ENCODE measurements at regions not wholly inside any gene's neighbourhood (a gene's known extent, or its start where the extent isn't known, plus 50 kb on each side); places are given as distances from the start of the nearest gene placed in this dataset.

DNA sequence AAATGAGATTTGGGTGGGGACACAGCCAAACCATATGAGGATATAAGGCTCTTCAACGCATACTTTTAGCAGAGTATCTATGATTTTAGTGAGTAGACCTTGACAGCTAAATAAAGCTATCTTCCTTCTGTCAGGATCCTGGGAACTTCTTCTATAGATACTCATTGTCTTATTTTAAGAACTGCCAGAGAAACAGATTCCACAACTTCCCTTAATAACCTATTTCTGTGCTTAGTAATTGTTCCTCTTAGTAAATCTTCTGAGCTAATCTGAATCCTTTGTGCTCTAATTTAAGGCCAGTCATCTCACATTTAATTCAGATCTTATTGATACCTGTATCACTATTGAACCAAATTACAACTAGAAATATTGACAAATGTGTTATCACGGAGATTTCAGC lies 64.0 kb upstream of the CEP85L start:
- Histone ChIP-seq H3K27ac (ENCODE audit: low read depth, low read length, poor library complexity, severe bottlenecking) (no peak overlapping the region), H3K9me2 (ENCODE audit: low read depth, low read length) (no peaks in the 10 kb centered on the region), H4K20me1 (ENCODE audit: insufficient read depth, low read length) (no peaks in the 10 kb centered on the region), H3K9me3 (ENCODE audit: low read length) (no peaks in the 10 kb centered on the region), H3K27me3 (ENCODE audit: insufficient read depth, low read length) (no peaks in the 10 kb centered on the region), H2AFZ (ENCODE audit: low read length) (no peak overlapping the region), H3K79me2 (ENCODE audit: insufficient read depth, low read length) (no peaks in the 10 kb centered on the region), H3K4me2 (ENCODE audit: low read length) (no peak overlapping the region), H3K4me1 (ENCODE audit: insufficient read depth, low read length, severe bottlenecking) (peaks cover 30% of the 10 kb centered on the region), H3K4me3 (ENCODE audit: low read depth, low read length, poor library complexity, severe bottlenecking) (no peak overlapping the region), H3K9ac (ENCODE audit: low read length) (no peak overlapping the region), H3F3A (ENCODE audit: insufficient read depth, low read length) (no peaks in the 10 kb centered on the region), H3K36me3 (ENCODE audit: insufficient read depth, low read length) (no peaks in the 10 kb centered on the region)
- TF ChIP-seq EZH2 (IDR thresholded peaks at IDR 0.05; ENCODE audit: borderline replicate concordance, low read length) (no peak), CTCF (IDR thresholded peaks at IDR 0.05; ENCODE audit: low read length) (no peak)

DNA sequence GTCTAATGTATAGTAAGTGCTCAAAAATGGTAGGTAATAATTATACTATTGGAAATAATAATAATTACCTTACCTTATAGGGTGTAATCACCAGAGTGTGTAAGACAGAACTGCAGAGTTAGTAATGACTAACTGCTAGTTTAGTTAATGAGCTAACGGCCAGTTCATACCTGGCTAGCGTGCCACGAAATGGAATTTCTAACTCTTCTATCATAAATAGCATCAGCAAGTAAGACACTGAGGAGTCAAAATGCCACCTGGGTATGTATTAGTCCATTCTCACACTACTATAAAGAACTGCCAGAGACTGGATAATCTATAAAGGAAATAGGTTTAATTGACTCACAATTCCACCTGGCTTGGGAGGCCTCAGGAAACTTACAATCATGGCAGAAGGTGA lies 63.4 kb upstream of the CEP85L start:
- H3K79me2 ChIP-seq (ENCODE audit: insufficient read depth, low read length) = no peaks in the 10 kb centered on the region
- no peak for TF ChIP-seq EZH2 (IDR thresholded peaks at IDR 0.05; ENCODE audit: borderline replicate concordance, low read length)
- TF ChIP-seq CTCF (IDR thresholded peaks at IDR 0.05; ENCODE audit: low read length) = no peak
- H2AFZ ChIP-seq (ENCODE audit: low read length) = no peak overlapping the region
- H3K4me2 ChIP-seq (ENCODE audit: low read length) = no peak overlapping the region
- H3K9ac ChIP-seq (ENCODE audit: low read length) = no peak overlapping the region
- no peaks in the 10 kb centered on the region for H4K20me1 ChIP-seq (ENCODE audit: insufficient read depth, low read length)
- H3K27ac ChIP-seq (ENCODE audit: low read depth, low read length, poor library complexity, severe bottlenecking) = no peak overlapping the region
- H3F3A ChIP-seq (ENCODE audit: insufficient read depth, low read length) = no peaks in the 10 kb centered on the region
- H3K27me3 ChIP-seq (ENCODE audit: insufficient read depth, low read length) = no peaks in the 10 kb centered on the region
- no peaks in the 10 kb centered on the region for H3K36me3 ChIP-seq (ENCODE audit: insufficient read depth, low read length)
- H3K9me3 ChIP-seq (ENCODE audit: low read length) = no peaks in the 10 kb centered on the region
- no peak overlapping the region for H3K4me3 ChIP-seq (ENCODE audit: low read depth, low read length, poor library complexity, severe bottlenecking)
- H3K9me2 ChIP-seq (ENCODE audit: low read depth, low read length) = no peaks in the 10 kb centered on the region
- H3K4me1 ChIP-seq (ENCODE audit: insufficient read depth, low read length, severe bottlenecking) = peaks cover 31% of the 10 kb centered on the region

- H2AFZ ChIP-seq (ENCODE audit: low read length) = no peak overlapping the region
Measured at GRCh38 chr6:118712969-118713368, 61.6 kb upstream of the CEP85L start.

More at GRCh38 chr6:118712969-118713368, 61.6 kb upstream of the CEP85L start:
- peaks cover 29% of the 10 kb centered on the region for H3K4me1 ChIP-seq (ENCODE audit: insufficient read depth, low read length, severe bottlenecking)
- no peaks in the 10 kb centered on the region for H3K36me3 ChIP-seq (ENCODE audit: insufficient read depth, low read length)
- no peaks in the 10 kb centered on the region for H3K79me2 ChIP-seq (ENCODE audit: insufficient read depth, low read length)
- no peaks in the 10 kb centered on the region for H3K9me3 ChIP-seq (ENCODE audit: low read length)
- no peaks in the 10 kb centered on the region for H3F3A ChIP-seq (ENCODE audit: insufficient read depth, low read length)
- H3K9ac ChIP-seq (ENCODE audit: low read length) = no peak overlapping the region
- H3K9me2 ChIP-seq (ENCODE audit: low read depth, low read length) = no peaks in the 10 kb centered on the region
- no peak overlapping the region for H3K27ac ChIP-seq (ENCODE audit: low read depth, low read length, poor library complexity, severe bottlenecking)
- no peaks in the 10 kb centered on the region for H3K27me3 ChIP-seq (ENCODE audit: insufficient read depth, low read length)
- H3K4me3 ChIP-seq (ENCODE audit: low read depth, low read length, poor library complexity, severe bottlenecking) = no peak overlapping the region
- H3K4me2 ChIP-seq (ENCODE audit: low read length) = no peak overlapping the region
- H4K20me1 ChIP-seq (ENCODE audit: insufficient read depth, low read length) = no peaks in the 10 kb centered on the region
- no peak for TF ChIP-seq CTCF (IDR thresholded peaks at IDR 0.05; ENCODE audit: low read length)
- TF ChIP-seq EZH2 (IDR thresholded peaks at IDR 0.05; ENCODE audit: borderline replicate concordance, low read length) = no peak

Measured in OCI-LY1 (cell line).